ENCODE measurements at regions not wholly inside any gene's neighbourhood (a gene's known extent, or its start where the extent isn't known, plus 50 kb on each side); places are given as distances from the start of the nearest gene placed in this dataset.

DNA sequence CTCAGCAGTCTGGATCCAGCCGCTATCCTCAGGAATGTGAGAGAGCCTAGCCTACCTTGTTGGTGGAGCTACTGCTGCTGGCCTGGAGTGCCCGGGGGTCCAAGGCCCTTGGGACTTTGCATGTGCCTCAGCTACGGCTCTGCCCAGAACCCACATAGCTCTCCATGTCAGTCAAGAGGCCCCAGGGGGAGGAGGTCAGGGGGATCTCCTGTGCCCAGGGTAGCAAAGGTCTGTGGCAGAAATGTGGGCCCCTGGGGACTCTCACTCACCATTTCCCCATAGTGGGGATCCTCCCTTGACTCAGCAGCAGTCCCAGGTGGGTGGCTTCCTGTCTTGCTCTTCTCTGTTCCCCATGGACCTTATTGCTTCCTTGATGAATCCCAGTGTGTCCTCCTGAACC, 342.7 kb upstream of the CHAC2 start:
- H3K27ac Mint-ChIP-seq: no peak overlapping the region
- POLR2A ChIA-PET: no interaction called here

DNA sequence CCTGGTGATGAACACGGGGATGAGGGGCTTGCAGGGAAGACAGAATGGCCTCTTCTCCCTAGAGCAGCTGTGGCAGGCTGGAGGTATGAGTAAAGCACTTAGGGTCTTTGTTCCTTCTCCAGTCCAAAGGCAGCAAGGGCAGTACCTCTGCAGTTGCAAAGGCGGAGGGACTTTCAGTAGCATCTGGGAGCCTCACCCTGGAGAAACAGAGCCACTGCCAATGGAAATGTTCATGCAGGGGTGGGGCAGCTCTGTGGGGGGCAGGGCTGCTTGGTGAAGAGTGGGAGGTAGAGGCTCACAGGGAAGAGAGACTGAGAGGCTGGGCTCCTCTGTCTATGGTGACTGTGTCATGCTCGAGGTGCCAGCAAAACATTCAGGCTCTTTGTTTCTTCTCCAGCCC, 344.1 kb upstream of the CHAC2 start:
- Mint-ChIP-seq H3K27me3 (no peaks in the 10 kb centered on the region), H3K27ac (no peak overlapping the region), H3K9me3 (no peaks in the 10 kb centered on the region), H3K4me1 (ENCODE audit: low read depth) (no peaks in the 10 kb centered on the region), H3K36me3 (ENCODE audit: low read depth) (no peaks in the 10 kb centered on the region), H3K4me3 (no peak overlapping the region)
- ChIA-PET POLR2A (no interaction called here), CTCF (no interaction called here)
- TF ChIP-seq, protein P1, sequence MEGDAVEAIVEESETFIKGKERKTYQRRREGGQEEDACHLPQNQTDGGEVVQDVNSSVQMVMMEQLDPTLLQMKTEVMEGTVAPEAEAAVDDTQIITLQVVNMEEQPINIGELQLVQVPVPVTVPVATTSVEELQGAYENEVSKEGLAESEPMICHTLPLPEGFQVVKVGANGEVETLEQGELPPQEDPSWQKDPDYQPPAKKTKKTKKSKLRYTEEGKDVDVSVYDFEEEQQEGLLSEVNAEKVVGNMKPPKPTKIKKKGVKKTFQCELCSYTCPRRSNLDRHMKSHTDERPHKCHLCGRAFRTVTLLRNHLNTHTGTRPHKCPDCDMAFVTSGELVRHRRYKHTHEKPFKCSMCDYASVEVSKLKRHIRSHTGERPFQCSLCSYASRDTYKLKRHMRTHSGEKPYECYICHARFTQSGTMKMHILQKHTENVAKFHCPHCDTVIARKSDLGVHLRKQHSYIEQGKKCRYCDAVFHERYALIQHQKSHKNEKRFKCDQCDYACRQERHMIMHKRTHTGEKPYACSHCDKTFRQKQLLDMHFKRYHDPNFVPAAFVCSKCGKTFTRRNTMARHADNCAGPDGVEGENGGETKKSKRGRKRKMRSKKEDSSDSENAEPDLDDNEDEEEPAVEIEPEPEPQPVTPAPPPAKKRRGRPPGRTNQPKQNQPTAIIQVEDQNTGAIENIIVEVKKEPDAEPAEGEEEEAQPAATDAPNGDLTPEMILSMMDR (IDR thresholded peaks at IDR 0.05): no peak
- intact Hi-C loops (cut with micrococcal nuclease): no loop called here
- DNase-seq (no peak), ATAC-seq (no peak)

More for the DNA sequence above, 342.7 kb upstream of the CHAC2 start:
- no peak overlapping the region for H3K4me3 Mint-ChIP-seq
- ATAC-seq: no peak
- no peaks in the 10 kb centered on the region for H3K27me3 Mint-ChIP-seq
- H3K4me1 Mint-ChIP-seq (ENCODE audit: low read depth): no peaks in the 10 kb centered on the region
- TF ChIP-seq, protein P1 (IDR thresholded peaks at IDR 0.05): no peak
- intact Hi-C loops (cut with micrococcal nuclease): no loop called here
- H3K9me3 Mint-ChIP-seq: no peaks in the 10 kb centered on the region
- DNase-seq: no peak
- no peaks in the 10 kb centered on the region for H3K36me3 Mint-ChIP-seq (ENCODE audit: low read depth)
- CTCF ChIA-PET: interaction anchor here (1.3 kb wide), 1 partner anchor 19 kb away, joined by 3 read pairs; no protein-coding TSS in a partner anchor

DNA sequence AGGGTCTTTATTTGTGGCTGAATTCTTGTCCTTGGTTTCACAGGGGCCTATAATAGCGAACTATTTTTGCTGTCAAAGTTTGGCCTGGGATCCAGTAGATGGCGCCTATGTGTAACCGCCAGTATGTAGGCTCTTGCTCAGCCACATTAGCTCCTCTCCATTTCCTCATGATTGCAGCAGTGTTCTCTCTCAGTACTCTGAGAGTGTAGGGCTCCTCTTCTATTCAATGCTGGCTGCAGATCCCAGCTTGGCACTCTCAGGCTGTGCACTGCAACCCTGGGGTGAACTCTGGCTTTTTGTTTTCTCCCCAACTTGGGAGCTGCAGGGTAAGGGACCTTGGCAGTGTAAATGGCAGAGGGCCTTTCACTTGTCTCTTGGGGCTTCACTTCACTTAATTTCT, 344.6 kb upstream of the CHAC2 start:
- DNase-seq (peak; percentile 32), ATAC-seq (peak; percentile 49)
- Mint-ChIP-seq H3K27ac (no peak overlapping the region), H3K36me3 (ENCODE audit: low read depth) (no peaks in the 10 kb centered on the region), H3K9me3 (no peaks in the 10 kb centered on the region), H3K27me3 (no peaks in the 10 kb centered on the region), H3K4me1 (ENCODE audit: low read depth) (no peaks in the 10 kb centered on the region), H3K4me3 (no peak overlapping the region)
- ChIA-PET POLR2A (no interaction called here), CTCF (no interaction called here)
- TF ChIP-seq, protein P1 (IDR thresholded peaks at IDR 0.05): no peak
- intact Hi-C loops (cut with micrococcal nuclease): no loop called here

DNA sequence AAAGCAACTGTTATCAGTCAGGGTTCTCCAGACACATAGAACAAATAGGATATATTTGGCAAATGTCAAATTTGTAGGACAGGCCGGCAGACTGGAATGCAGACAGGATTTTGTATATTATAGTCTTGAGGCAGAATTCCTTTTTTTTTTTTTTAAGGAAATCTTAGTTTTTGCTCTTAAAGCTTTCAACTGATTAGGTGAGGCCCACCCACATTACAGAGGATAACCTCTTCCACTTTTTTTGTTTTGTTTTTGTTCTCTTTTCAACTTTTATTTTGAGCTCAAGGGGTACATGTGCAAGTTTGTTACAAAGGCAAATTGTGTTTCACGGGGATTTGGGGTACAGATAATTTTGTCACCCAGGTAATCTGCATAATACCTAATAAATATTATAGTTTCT, 350.2 kb upstream of the CHAC2 start:
- intact Hi-C loops (cut with micrococcal nuclease): no loop called here
- H3K4me1 Mint-ChIP-seq (ENCODE audit: low read depth): no peaks in the 10 kb centered on the region
- no peaks in the 10 kb centered on the region for H3K36me3 Mint-ChIP-seq (ENCODE audit: low read depth)
- DNase-seq: no peak
- CTCF ChIA-PET: no interaction called here
- ATAC-seq: no peak
- H3K9me3 Mint-ChIP-seq: peaks cover 8% of the 10 kb centered on the region
- no peaks in the 10 kb centered on the region for H3K27me3 Mint-ChIP-seq
- POLR2A ChIA-PET: no interaction called here
- TF ChIP-seq, protein P1 (IDR thresholded peaks at IDR 0.05): no peak
- no peak overlapping the region for H3K27ac Mint-ChIP-seq
- no peak overlapping the region for H3K4me3 Mint-ChIP-seq

DNA sequence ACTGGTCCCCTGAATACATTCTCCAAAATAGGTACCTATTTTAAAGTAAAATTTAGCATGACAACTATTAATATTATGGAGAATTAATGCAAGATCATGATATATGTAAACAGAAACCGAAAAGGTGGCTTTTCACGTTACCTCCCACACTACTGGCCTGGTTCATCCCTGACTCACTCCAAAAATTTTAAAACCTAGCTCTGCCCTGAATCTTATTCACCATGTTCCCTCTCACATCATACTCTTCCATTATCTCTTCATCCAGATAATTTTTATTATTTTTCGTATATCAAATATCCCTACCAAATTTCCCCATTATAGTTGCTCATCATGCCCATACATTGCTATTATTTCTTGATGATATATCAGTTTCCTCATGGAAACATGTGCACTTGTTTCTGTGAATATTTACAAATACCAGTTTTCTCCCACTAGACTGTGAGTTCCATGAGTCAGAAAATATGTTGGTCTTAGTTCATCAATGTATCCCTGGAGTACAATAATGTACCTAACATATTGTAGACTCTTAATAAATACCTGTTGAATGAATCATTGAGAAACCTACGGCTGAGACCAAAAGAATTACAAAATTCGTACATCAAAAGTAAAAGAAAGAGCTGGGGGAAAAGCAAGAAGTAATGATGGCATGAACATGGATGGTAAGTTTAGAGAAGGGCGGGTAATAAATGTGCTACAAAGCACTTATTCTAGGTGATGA, 360.1 kb upstream of the CHAC2 start:
- TF ChIP-seq, protein P1 (IDR thresholded peaks at IDR 0.05): no peak
- H3K27me3 Mint-ChIP-seq: no peaks in the 10 kb centered on the region
- no peaks in the 10 kb centered on the region for H3K4me1 Mint-ChIP-seq (ENCODE audit: low read depth)
- ChIA-PET POLR2A (no interaction called here), CTCF (interaction anchor here (0.6 kb wide), 1 partner anchor 1780 kb away, joined by 3 read pairs; no protein-coding TSS in a partner anchor)
- intact Hi-C loops (cut with micrococcal nuclease): no loop called here
- H3K27ac Mint-ChIP-seq: no peak overlapping the region
- DNase-seq (no peak), ATAC-seq (no peak)
- H3K36me3 Mint-ChIP-seq (ENCODE audit: low read depth): no peaks in the 10 kb centered on the region
- H3K4me3 Mint-ChIP-seq: no peak overlapping the region
- H3K9me3 Mint-ChIP-seq: peaks cover 3% of the 10 kb centered on the region
